GM19397 (cell line): ENCODE measurements at regions not wholly inside any gene's neighbourhood (a gene's known extent, or its start where the extent isn't known, plus 50 kb on each side); places are given as distances from the start of the nearest gene placed in this dataset.

Experiments used
- ATAC-seq: cut with Tn5 transposase; IDR thresholded peaks from one replicate; pipeline ENCODE4 v1.9.1; 2021; ENCODE audit warnings: mild to moderate bottlenecking, moderate library complexity; ENCODE audit not compliant: unreplicated experiment

- ATAC-seq = no peak
Measured at GRCh38 chr3:194768586-194768985, 82.9 kb downstream of the FAM43A start.

GRCh38 chr3:194769020-194769643 lies 83.4 kb downstream of the FAM43A start:
- peak; percentile 95 for ATAC-seq

DNA sequence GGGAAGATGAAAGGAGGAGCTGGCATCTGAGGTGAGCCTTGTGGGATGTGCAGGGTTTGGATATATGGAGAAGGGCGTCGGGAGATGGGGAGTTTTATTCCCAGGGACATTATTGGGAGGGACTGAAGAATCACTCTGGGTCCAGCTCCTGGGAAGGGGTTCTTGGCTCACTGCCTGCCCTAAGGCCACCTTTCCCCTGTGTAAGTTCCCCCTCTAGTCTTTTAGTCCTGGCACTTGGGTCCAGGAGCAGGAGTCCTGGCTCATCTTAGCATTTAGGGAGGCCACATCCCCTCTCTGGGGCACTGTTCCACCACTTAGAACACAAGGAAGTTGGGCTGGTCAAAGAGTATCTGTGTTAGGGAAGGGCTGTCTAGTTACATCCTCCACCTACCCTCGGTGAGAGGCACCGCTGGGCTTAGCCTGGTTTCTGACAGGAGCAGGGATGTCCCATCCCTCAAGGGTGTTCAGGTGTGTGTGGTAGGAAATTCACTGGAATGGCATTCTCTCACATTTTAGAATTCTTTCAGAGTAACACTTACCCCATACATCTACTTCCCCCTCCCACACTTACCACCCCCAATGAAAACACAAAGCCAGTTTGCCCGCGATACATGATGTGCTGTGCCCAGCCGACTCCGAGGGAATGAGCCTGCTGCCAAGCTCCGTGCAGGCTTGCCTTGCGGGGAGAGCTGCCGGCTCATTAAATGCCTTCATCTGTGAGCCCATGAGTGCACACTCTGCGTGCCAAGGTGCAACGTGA lies 86.7 kb downstream of the FAM43A start:
- no peak for ATAC-seq

GRCh38 chr3:194773216-194773615 lies 87.5 kb downstream of the FAM43A start:
- ATAC-seq = no peak

DNA sequence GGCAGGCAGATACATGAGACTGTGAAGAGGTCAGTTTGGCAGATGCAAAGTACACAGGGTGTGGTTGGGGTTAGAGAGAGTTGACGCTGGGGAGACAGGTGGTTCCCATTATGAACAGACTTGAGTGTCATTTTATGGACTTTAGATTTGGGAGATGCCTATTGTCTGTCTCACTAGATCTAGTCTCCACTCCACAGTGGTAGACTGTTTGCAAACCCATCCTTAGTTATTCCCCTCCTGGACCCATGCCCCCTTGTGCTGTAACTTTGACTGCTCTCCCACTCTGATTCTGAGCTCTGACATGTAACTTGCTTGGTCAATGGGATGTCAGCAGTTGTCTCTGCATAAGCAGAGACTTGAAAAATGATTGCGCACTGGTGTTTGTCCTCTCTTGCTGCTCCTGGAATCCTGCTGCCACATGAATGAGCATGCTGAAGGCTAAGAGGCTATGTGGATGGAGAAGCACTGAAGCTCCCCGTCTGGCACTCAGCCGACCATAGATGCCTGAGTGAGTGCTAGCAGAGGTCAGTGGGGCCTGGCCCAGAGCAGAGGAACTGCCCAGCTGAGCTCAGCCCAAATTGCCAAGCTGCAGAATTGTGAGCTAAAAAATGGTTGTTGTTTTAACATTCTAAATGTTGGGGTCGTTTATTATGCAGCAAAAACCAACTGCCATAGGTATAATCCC lies 88.2 kb downstream of the FAM43A start:
- ATAC-seq = no peak

GRCh38 chr3:194775266-194775665 lies 89.6 kb downstream of the FAM43A start:
- ATAC-seq = no peak

DNA sequence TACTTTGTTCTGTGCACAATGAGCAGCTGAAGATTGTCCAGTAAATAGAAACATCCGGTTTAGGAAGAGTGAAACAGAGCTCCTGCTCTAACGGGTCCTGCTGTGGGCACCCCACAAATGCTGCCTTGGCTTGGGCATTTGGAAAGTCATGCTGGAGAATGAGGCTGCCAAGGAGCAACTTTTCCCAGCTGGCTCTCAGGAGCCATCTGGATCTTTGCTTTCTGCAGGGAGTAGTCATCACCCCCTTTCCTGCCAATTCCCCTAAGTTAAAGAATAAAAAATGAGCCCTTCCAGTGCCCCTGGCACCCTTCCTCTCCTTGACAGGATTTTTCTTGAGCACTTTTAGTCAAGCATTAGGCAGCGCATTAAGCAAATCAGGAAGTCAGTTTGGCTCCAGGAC lies 90.0 kb downstream of the FAM43A start:
- ATAC-seq = no peak

GRCh38 chr3:194777729-194778128 lies 92.0 kb downstream of the FAM43A start:
- ATAC-seq = no peak

DNA sequence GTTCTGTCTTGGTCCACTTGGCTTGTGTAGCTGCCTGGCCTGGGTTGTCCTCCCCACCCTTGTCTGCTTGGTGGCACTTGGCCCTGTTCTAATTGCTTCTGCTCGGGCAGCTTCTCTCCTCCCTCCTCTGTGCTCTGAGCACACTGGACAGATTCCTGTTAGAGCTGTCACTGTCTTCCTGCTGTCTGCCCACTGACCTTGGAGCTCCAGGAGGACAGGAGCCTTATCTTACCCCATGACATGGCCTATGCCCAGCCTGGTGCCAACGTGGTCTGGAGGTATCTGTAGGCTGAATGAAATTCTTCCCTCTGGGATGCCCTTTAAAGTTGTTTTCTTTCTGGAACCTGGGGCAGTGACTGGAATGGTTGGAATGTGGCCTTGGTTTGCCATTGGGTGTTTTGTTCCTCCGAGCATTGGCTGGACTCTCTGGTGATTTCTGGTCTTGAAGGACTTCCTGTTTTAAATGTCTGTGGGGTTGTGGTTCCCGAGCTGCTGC lies 94.1 kb downstream of the FAM43A start:
- ATAC-seq = no peak

DNA sequence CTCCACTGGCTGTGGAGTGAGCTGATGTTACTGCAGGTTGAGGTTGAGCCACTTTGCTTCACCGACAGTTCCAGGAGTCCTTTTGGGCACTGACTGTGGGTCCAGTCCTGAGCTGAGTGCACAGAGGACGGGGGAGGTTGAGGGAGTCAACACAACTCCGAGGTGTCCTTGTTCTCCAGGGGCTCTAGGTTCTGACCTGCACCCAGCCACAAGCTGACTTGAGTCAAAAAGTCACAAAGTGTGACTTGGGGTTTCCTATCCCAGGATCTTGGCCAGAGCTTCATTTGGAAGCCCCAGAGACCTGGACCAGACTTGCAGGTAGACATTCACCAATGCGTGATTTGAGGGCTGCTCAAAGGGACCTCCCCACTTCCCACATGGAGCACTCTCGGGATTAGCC lies 95.0 kb downstream of the FAM43A start:
- no peak for ATAC-seq

- ATAC-seq = no peak
Measured at GRCh38 chr3:194781617-194782016, 95.9 kb downstream of the FAM43A start.

- ATAC-seq = no peak
Measured at GRCh38 chr3:194782698-194783404, 97.2 kb downstream of the FAM43A start.

DNA sequence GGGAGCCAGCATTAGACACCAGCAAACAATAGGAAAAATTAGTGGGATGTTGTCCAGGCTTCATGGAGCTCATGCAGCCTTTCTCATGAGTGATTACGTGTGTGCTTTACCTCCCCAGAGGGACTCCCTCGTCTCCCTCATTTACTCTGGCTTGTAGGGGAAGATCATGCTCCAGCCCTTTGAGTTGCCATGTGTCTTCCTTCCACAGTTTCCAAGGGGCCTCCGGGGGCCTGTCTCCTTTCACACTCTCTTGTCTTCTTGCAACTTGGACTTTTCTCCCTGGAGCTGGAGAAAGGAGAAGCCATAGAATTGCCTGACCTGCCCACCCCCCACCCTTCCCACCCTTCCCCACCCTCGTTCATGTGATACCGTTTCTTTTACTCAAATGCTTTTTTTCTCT lies 98.7 kb downstream of the FAM43A start:
- no peak for ATAC-seq

GRCh38 chr3:194785315-194785714 lies 99.6 kb downstream of the FAM43A start:
- no peak for ATAC-seq

- ATAC-seq = no peak
Measured at GRCh38 chr3:194787072-194787471, 101.4 kb downstream of the FAM43A start.

- ATAC-seq = no peak
Measured at GRCh38 chr3:194787650-194788049, 102.0 kb downstream of the FAM43A start.

- ATAC-seq = no peak
Measured at GRCh38 chr3:194792368-194792767, 106.7 kb downstream of the FAM43A start.

- ATAC-seq = no peak
Measured at GRCh38 chr3:194797555-194798250, 112.0 kb downstream of the FAM43A start.

- no peak for ATAC-seq
Measured at GRCh38 chr3:194798486-194798885, 112.8 kb downstream of the FAM43A start.

DNA sequence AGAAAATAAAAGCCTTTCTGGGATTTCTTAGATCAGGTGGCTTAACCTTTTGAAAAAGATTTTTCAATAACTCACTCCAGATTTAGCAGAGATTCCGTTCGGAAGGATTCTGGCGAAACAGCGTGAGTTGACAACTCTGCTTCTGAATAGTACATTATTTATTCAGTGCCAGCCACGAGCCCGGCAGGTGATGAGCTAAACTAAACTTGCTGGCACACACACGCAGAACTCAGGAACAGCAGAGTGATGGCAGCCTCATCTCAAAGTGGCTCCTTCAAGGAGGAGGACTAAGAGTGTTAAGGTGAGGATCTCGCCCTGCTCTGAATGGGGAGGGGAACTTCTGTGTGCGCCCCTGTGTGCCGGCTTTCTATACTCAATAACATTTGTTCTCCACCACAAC lies 114.3 kb downstream of the FAM43A start:
- ATAC-seq = no peak
